GM12878 (cell line): ENCODE measurements at regions not wholly inside any gene's neighbourhood (a gene's known extent, or its start where the extent isn't known, plus 50 kb on each side); places are given as distances from the start of the nearest gene placed in this dataset.

Experiments used
- EED ChIP-seq: sonication (generic); IDR thresholded peaks from 2 replicates; pipeline ENCODE4 v1.6.1; 2016; ENCODE audit warnings: antibody characterized with exemption, low read depth
- EGR1 ChIP-seq, 2 experiments: IDR thresholded peaks; 1 replicate in 1 of 2; 2 replicates in 1 of 2; pipeline ENCODE4 v1.6.1; 2011 to 2012; ENCODE audit warnings: low read depth in 2 of 2, low read length in 2 of 2, borderline replicate concordance in 1 of 2, mild to moderate bottlenecking in 1 of 2, moderate library complexity in 1 of 2
- ELK1 ChIP-seq: IDR thresholded peaks from 2 replicates; pipeline ENCODE4 v1.6.1; 2012; ENCODE audit warnings: low read depth, low read length, improper control_type of control experiment
- MXI1 ChIP-seq: fragments of 150-350 bp; IDR thresholded peaks from 2 replicates; pipeline ENCODE4 v1.6.1; 2011; ENCODE audit warnings: low read depth, mild to moderate bottlenecking, inconsistent platforms, low read length, improper control_type of control experiment
- POLR2AphosphoS5 ChIP-seq: IDR thresholded peaks from 2 replicates; pipeline ENCODE4 v1.6.1; 2011; ENCODE audit warnings: mild to moderate bottlenecking, low read length, inconsistent platforms
- PRDM15 ChIP-seq: fragments of 450-650 bp; formaldehyde crosslinking; IDR thresholded peaks from 2 replicates; pipeline ENCODE4 v1.4.0; 2020; ENCODE audit warnings: mild to moderate bottlenecking, moderate library complexity
- SIN3A ChIP-seq: IDR thresholded peaks from 2 replicates; pipeline ENCODE4 v1.6.1; 2012; ENCODE audit warnings: low read depth, low read length, improper control_type of control experiment
- TF ChIP-seq, protein P1 (sequence below): fragments of 450-650 bp; IDR thresholded peaks from 2 replicates; pipeline ENCODE4 v1.6.1; 2017; ENCODE audit warnings: mild to moderate bottlenecking, moderate library complexity

DNA sequence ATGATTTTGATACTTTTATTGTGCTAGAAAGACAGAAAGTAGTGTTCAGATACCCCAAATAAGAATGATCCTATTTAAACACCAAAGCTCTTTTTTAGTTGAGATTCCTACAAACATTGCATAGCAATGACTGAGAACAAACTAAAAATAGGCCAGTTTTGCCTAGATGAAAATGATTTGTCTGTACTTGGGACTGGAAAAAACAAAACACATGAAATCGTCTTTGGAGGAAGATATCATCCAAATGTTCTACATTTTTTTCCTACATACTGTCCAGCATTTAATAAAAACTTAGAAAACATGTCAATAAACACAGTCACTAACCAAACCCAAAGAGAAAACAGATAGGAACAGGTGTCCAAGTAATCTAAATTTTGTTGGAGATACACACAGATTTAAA, 111.6 kb upstream of the MEOX2 start (continued):
- TF ChIP-seq PRDM15 (CRISPR knock-in tag) (no peak), ELK1 (no peak), EGR1 (IDR thresholded peaks at IDR 0.05; ENCODE audit: borderline replicate concordance in 1 of 2, low read depth in 2 of 2, low read length in 2 of 2) (no peak), EED (no peak), SIN3A (no peak), POLR2AphosphoS5 (no peak), MXI1 (no peak)
- TF ChIP-seq, protein P1, sequence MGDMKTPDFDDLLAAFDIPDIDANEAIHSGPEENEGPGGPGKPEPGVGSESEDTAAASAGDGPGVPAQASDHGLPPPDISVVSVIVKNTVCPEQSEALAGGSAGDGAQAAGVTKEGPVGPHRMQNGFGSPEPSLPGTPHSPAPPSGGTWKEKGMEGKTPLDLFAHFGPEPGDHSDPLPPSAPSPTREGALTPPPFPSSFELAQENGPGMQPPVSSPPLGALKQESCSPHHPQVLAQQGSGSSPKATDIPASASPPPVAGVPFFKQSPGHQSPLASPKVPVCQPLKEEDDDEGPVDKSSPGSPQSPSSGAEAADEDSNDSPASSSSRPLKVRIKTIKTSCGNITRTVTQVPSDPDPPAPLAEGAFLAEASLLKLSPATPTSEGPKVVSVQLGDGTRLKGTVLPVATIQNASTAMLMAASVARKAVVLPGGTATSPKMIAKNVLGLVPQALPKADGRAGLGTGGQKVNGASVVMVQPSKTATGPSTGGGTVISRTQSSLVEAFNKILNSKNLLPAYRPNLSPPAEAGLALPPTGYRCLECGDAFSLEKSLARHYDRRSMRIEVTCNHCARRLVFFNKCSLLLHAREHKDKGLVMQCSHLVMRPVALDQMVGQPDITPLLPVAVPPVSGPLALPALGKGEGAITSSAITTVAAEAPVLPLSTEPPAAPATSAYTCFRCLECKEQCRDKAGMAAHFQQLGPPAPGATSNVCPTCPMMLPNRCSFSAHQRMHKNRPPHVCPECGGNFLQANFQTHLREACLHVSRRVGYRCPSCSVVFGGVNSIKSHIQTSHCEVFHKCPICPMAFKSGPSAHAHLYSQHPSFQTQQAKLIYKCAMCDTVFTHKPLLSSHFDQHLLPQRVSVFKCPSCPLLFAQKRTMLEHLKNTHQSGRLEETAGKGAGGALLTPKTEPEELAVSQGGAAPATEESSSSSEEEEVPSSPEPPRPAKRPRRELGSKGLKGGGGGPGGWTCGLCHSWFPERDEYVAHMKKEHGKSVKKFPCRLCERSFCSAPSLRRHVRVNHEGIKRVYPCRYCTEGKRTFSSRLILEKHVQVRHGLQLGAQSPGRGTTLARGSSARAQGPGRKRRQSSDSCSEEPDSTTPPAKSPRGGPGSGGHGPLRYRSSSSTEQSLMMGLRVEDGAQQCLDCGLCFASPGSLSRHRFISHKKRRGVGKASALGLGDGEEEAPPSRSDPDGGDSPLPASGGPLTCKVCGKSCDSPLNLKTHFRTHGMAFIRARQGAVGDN, result no peak
